Progenitor cell of endocrine pancreas (in vitro differentiated cells): ENCODE measurements at regions not wholly inside any gene's neighbourhood (a gene's known extent, or its start where the extent isn't known, plus 50 kb on each side); places are given as distances from the start of the nearest gene placed in this dataset.

Experiments
- DNase-seq: peaks from one replicate; pipeline ENCODE4 v3.0.0; 2021; ENCODE audit warnings: low spot score; ENCODE audit not compliant: unreplicated experiment
- H3K27ac Mint-ChIP-seq: 2 replicates; pipeline ENCODE4 v1.8.0; 2021; ENCODE audit warnings: mild to moderate bottlenecking, moderate library complexity, mixed read lengths
- H3K27me3 Mint-ChIP-seq: 2 replicates; pipeline ENCODE4 v1.8.0; 2021; ENCODE audit warnings: mixed read lengths
- H3K36me3 Mint-ChIP-seq: 2 replicates; pipeline ENCODE4 v1.8.0; 2022; ENCODE audit warnings: mixed read lengths; ENCODE audit not compliant: insufficient read depth
- H3K4me1 Mint-ChIP-seq: 2 replicates; pipeline ENCODE4 v1.8.0; 2021; ENCODE audit warnings: low read depth, mixed read lengths
- H3K4me3 Mint-ChIP-seq: 2 replicates; pipeline ENCODE4 v1.8.0; 2021; ENCODE audit warnings: low read depth, mild to moderate bottlenecking, moderate library complexity, mixed read lengths
- H3K9me3 Mint-ChIP-seq: 2 replicates; pipeline ENCODE4 v1.8.0; 2021; ENCODE audit warnings: low read depth, mixed read lengths
- TF ChIP-seq, protein P1 (sequence below): fragments of 200-600 bp; sonication (generic); IDR thresholded peaks from one replicate; pipeline ENCODE4 v1.5.0; 2021; ENCODE audit warnings: antibody characterized with exemption, mild to moderate bottlenecking; ENCODE audit not compliant: unreplicated experiment

DNA sequence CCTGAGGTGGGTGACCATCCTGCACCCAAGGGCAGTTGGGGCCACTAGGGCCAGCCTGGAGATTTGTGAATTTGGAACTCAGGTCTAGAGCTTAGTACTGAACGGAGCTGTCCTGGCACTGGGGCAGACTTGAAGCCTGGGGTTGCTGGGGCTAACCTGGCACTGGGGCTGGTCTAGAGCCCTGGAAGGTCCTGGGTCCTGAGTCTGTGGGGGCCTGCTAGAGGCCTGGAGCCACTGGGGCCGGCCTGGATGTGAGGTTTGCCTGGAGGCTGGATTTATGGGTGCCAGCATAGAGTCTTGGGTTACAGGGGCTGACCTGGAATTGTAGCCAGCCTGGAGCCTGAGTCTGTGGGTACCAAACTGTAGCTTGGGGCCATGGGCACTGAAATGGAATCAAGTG is 1216.9 kb downstream of the CDH11 start:
- Mint-ChIP-seq H3K4me1 (peaks cover 2% of the 10 kb centered on the region), H3K9me3 (no peaks in the 10 kb centered on the region), H3K27ac (no peak overlapping the region), H3K36me3 (no peaks in the 10 kb centered on the region), H3K4me3 (no peak overlapping the region), H3K27me3 (no peaks in the 10 kb centered on the region)
- TF ChIP-seq, protein P1, sequence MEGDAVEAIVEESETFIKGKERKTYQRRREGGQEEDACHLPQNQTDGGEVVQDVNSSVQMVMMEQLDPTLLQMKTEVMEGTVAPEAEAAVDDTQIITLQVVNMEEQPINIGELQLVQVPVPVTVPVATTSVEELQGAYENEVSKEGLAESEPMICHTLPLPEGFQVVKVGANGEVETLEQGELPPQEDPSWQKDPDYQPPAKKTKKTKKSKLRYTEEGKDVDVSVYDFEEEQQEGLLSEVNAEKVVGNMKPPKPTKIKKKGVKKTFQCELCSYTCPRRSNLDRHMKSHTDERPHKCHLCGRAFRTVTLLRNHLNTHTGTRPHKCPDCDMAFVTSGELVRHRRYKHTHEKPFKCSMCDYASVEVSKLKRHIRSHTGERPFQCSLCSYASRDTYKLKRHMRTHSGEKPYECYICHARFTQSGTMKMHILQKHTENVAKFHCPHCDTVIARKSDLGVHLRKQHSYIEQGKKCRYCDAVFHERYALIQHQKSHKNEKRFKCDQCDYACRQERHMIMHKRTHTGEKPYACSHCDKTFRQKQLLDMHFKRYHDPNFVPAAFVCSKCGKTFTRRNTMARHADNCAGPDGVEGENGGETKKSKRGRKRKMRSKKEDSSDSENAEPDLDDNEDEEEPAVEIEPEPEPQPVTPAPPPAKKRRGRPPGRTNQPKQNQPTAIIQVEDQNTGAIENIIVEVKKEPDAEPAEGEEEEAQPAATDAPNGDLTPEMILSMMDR: no peak
- no peak for DNase-seq

DNA sequence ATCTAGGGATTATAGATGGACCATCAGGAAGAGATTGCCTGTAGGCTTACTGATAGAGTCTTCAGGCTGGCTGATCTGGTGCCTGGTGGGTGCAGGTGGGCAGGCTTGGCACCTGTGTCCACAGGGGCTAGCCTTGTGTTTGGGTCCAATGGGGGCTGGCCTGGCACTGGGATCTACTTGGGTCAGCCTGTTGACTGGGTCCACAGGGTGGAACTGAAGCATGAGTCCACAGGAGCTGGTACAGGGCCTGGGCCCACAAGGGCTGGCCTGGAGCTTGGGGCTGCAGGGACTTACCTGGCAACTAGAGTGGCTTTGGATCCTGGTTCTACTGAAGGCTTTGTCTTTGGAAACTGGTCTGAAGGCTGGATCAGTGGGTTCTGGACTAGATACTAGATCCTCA is 1217.7 kb downstream of the CDH11 start:
- DNase-seq: no peak
- TF ChIP-seq, protein P1: no peak
- no peaks in the 10 kb centered on the region for H3K9me3 Mint-ChIP-seq
- peaks cover 2% of the 10 kb centered on the region for H3K4me1 Mint-ChIP-seq
- no peaks in the 10 kb centered on the region for H3K27me3 Mint-ChIP-seq
- H3K4me3 Mint-ChIP-seq: no peak overlapping the region
- no peak overlapping the region for H3K27ac Mint-ChIP-seq
- no peaks in the 10 kb centered on the region for H3K36me3 Mint-ChIP-seq

DNA sequence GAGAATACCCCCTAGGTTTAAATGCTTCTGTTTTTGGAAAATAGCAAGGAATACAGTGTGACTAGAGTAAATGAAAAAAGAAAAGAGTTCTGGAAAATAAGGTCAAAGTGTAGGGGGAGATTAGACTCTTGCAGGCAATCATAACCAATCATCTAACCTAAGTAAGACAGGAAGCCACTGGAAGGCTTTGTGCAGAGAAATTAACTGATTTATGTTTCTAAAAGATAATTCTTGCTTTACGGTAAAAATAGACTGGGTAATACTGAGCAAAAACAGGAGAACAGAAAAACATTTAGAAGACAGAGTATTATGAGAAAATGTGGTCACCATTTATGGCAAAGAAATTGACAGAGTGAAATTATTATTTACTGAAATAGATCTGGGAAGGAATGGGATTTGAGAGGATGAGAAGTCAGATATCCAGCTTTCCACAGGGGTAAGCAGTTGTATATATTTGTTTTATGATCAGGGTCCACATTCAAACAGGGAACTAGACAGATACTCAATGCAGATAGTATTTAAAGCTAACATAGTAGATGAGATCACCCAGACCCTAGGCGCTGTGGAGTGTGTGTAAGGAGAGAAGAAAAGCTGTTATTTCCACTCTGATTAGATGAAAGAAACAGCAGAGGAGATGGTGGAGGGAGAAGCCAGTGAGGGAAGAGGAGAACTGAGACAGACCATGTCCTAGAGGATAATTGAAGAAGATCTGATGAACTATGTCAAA is 1225.3 kb downstream of the CDH11 start:
- Mint-ChIP-seq H3K36me3 (no peaks in the 10 kb centered on the region), H3K4me3 (no peak overlapping the region), H3K9me3 (no peaks in the 10 kb centered on the region), H3K27ac (no peak overlapping the region), H3K27me3 (no peaks in the 10 kb centered on the region), H3K4me1 (no peaks in the 10 kb centered on the region)
- DNase-seq: no peak
- TF ChIP-seq, protein P1: no peak

DNA sequence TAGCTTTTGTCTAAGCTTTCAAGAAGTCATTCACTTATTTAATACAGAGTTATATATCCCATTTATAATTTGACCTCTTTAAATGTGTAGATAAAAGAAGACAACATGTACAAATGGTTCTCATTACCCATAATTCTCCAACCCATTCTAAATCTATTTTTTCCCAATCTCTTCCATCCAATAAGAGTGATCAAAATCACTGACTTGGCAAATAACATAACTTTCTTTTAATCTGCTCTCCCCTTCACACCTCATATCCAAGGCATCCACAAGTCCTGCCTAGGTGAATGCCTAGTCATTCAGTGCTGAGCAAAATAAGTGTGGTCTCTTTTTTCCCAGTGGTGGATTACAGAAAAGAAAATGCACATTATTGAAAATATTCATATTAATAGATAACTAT is 1231.1 kb downstream of the CDH11 start:
- no peaks in the 10 kb centered on the region for H3K27me3 Mint-ChIP-seq
- H3K4me1 Mint-ChIP-seq: peaks cover 8% of the 10 kb centered on the region
- no peaks in the 10 kb centered on the region for H3K36me3 Mint-ChIP-seq
- no peak overlapping the region for H3K4me3 Mint-ChIP-seq
- peaks cover 3% of the 10 kb centered on the region for H3K9me3 Mint-ChIP-seq
- no peak overlapping the region for H3K27ac Mint-ChIP-seq
- DNase-seq: no peak
- TF ChIP-seq, protein P1: no peak

DNA sequence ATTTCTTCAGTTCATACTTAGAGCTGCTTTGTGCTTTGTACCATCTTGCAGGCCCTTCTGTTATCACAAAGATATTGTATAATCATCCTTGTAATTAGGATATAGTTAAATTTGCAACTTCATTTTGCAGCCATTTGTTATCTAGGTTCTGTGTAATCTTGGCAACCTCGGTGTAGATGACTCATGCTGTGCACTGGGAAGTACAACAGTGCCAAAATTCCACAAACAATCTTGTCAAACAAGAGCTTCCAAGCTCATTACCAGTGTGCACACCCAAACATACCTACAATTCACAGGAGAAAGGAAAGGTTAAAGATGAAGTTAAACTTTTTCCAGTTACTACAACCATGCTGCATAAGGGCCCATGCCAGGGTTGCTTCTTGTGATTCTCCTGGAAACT is 1231.8 kb downstream of the CDH11 start:
- Mint-ChIP-seq H3K27me3 (no peaks in the 10 kb centered on the region), H3K36me3 (no peaks in the 10 kb centered on the region), H3K4me1 (peaks cover 8% of the 10 kb centered on the region), H3K9me3 (peaks cover 3% of the 10 kb centered on the region), H3K4me3 (no peak overlapping the region), H3K27ac (no peak overlapping the region)
- DNase-seq: no peak
- TF ChIP-seq, protein P1: no peak
